Activated B cell treated with CpG ODN at 0.5 μM for 24 hours (primary cell): ENCODE measurements at regions not wholly inside any gene's neighbourhood (a gene's known extent, or its start where the extent isn't known, plus 50 kb on each side); places are given as distances from the start of the nearest gene placed in this dataset.

Experiments used
- ATAC-seq: fragments of 200-7000 bp; cut with Tn5 transposase; one replicate; pipeline ENCODE4 v1.10.0; 2021; ENCODE audit warnings: low read depth, mild to moderate bottlenecking, moderate library complexity
- CTCF ChIA-PET: fragments of 350-600 bp; sonication (Branson Sonifier 250); formaldehyde crosslinking; loops from one replicate; lab custom pipeline; 2021; ENCODE audit warnings: antibody characterized with exemption; lab: Charles Lee
- POLR2A ChIA-PET: fragments of 350-600 bp; sonication (Branson Sonifier 250); formaldehyde crosslinking; loops from one replicate; lab custom pipeline; 2021; ENCODE audit warnings: antibody characterized with exemption; lab: Charles Lee
- DNase-seq: peaks from one replicate; pipeline ENCODE4 v3.0.0; 2022
- H3K27ac Mint-ChIP-seq: one replicate; pipeline ENCODE4 v1.8.0; 2020; ENCODE audit warnings: mixed read lengths
- H3K27me3 Mint-ChIP-seq: one replicate; pipeline ENCODE4 v1.8.0; 2021; ENCODE audit warnings: mixed read lengths
- H3K36me3 Mint-ChIP-seq: one replicate; pipeline ENCODE4 v1.8.0; 2021; ENCODE audit warnings: low read depth, mixed read lengths
- H3K4me1 Mint-ChIP-seq: one replicate; pipeline ENCODE4 v1.8.0; 2021; ENCODE audit warnings: mixed read lengths
- H3K4me3 Mint-ChIP-seq: one replicate; pipeline ENCODE4 v1.8.0; 2020; ENCODE audit warnings: mild to moderate bottlenecking, mixed read lengths
- H3K9me3 Mint-ChIP-seq: one replicate; pipeline ENCODE4 v1.8.0; 2020; ENCODE audit warnings: mixed read lengths
- CTCF ChIP-seq: fragments of 200-600 bp; IDR thresholded peaks from one replicate; pipeline ENCODE4 v1.8.0; 2022; ENCODE audit warnings: antibody characterized with exemption, mild to moderate bottlenecking
- intact Hi-C: fragments of 100-400 bp; cut with micrococcal nuclease; formaldehyde crosslinking; loops from one replicate; pipeline ENCODE4 v1.15.1; 2024

- POLR2A ChIA-PET = no interaction called here
- Mint-ChIP-seq H3K27ac (no peak overlapping the region), H3K4me1 (no peaks in the 10 kb centered on the region), H3K9me3 (no peaks in the 10 kb centered on the region), H3K27me3 (no peaks in the 10 kb centered on the region), H3K36me3 (no peaks in the 10 kb centered on the region), H3K4me3 (no peak overlapping the region)
- CTCF ChIA-PET = no interaction called here
- intact Hi-C loops = no loop called here
- DNase-seq (no peak), ATAC-seq (no peak)
- no peak for TF ChIP-seq CTCF
These were observed 298.1 kb upstream of the PITX2 start for GRCh38 chr4:110920990-110921389.

DNA sequence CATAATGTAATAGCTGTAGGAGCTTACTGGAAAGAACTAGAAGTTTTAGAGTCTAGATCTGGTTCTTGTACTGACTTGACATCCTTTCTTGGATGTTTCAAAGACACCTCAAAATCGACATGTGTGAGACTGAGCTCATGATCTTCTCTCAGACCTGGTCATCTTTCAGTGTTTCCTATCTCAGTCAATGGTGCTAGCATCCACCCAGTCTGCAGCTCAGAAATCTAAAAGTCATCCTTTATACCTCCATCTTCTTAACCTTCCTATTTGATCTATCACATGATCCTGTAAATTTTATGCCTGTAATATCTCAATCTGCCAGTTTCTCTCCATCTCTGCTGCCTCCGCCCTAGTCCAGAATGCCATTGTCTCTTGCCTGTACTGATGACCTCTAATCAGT, 301.9 kb upstream of the PITX2 start:
- CTCF ChIA-PET = no interaction called here
- no peaks in the 10 kb centered on the region for H3K27me3 Mint-ChIP-seq

GRCh38 chr4:110926841-110927400, 304.0 kb upstream of the PITX2 start:
- intact Hi-C loops = no loop called here
- DNase-seq (no peak), ATAC-seq (no peak)
- Mint-ChIP-seq H3K9me3 (peaks cover 1% of the 10 kb centered on the region), H3K4me1 (no peaks in the 10 kb centered on the region), H3K27ac (no peak overlapping the region), H3K36me3 (no peaks in the 10 kb centered on the region), H3K4me3 (no peak overlapping the region), H3K27me3 (no peaks in the 10 kb centered on the region)
- POLR2A ChIA-PET = no interaction called here
- no peak for TF ChIP-seq CTCF
- CTCF ChIA-PET = no interaction called here

More for the DNA sequence above, 301.9 kb upstream of the PITX2 start:
- ATAC-seq (no peak), DNase-seq (no peak)
- no peak overlapping the region for H3K4me3 Mint-ChIP-seq
- H3K4me1 Mint-ChIP-seq = no peaks in the 10 kb centered on the region
- no peaks in the 10 kb centered on the region for H3K9me3 Mint-ChIP-seq
- no peak for TF ChIP-seq CTCF
- H3K27ac Mint-ChIP-seq = no peak overlapping the region
- POLR2A ChIA-PET = no interaction called here
- H3K36me3 Mint-ChIP-seq = no peaks in the 10 kb centered on the region
- intact Hi-C loops = no loop called here

DNA sequence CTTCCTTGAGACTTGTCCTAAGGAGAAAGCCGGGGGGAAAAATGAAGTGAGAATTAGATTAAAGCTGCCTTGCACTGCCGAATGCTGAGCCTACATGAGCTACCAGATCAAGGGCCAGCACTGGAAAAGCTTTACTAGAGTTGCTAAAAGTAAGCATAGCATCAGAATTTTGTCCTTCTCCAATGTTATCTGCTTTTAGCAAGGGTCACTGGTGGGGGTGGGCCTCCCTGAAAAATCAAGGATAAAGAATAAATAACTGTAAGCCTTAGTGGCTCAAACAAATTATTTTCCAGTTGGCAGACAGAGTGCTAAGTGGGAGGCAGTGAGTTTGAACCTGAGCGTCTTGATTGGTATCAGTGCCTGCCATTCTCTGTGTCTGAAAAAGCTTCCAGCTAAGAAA, 310.5 kb upstream of the PITX2 start:
- Mint-ChIP-seq H3K27ac (no peak overlapping the region), H3K4me3 (no peak overlapping the region), H3K9me3 (peaks cover 1% of the 10 kb centered on the region), H3K27me3 (no peaks in the 10 kb centered on the region), H3K4me1 (no peaks in the 10 kb centered on the region), H3K36me3 (no peaks in the 10 kb centered on the region)
- ATAC-seq = no peak
- CTCF ChIA-PET = no interaction called here
- TF ChIP-seq CTCF = no peak
- POLR2A ChIA-PET = no interaction called here
- intact Hi-C loops = no loop called here
- no peak for DNase-seq

- ChIA-PET POLR2A (no interaction called here), CTCF (no interaction called here)
- ATAC-seq = no peak
- Mint-ChIP-seq H3K4me1 (no peaks in the 10 kb centered on the region), H3K27me3 (no peaks in the 10 kb centered on the region), H3K36me3 (no peaks in the 10 kb centered on the region), H3K27ac (no peak overlapping the region), H3K9me3 (no peaks in the 10 kb centered on the region), H3K4me3 (no peak overlapping the region)
- TF ChIP-seq CTCF = no peak
- no peak for DNase-seq
- intact Hi-C loops = no loop called here
These were observed 321.6 kb upstream of the PITX2 start for GRCh38 chr4:110944501-110944900.
